HCT116 (cell line): ENCODE measurements at regions not wholly inside any gene's neighbourhood (a gene's known extent, or its start where the extent isn't known, plus 50 kb on each side); places are given as distances from the start of the nearest gene placed in this dataset.

Experiments
- CTCF ChIP-seq, 3 experiments: fragments of 200-600 bp in 1 of 3; sonication (generic) in 1 of 3; IDR thresholded peaks in 2 of 3; conservative IDR thresholded peaks in 1 of 3; 2 replicates each; pipeline ENCODE4 v1.5.1; 2012 to 2017; ENCODE audit warnings: low read depth in 2 of 3, low read length in 2 of 3, antibody characterized with exemption in 1 of 3, borderline replicate concordance in 1 of 3, control low read depth in 1 of 3, mild to moderate bottlenecking in 1 of 3, mixed read lengths in 1 of 3, mixed run types in 1 of 3, moderate library complexity in 1 of 3; ENCODE audit not compliant: insufficient read depth in 1 of 3
- EZH2 ChIP-seq: fragments of 200-600 bp; sonication (generic); IDR thresholded peaks from 2 replicates; pipeline ENCODE4 v1.6.1; 2017; ENCODE audit warnings: antibody characterized with exemption, mixed run types
- EZH2phosphoT487 ChIP-seq: fragments of 200-600 bp; IDR thresholded peaks from 2 replicates; pipeline ENCODE4 v1.6.1; 2018; ENCODE audit warnings: antibody characterized with exemption, borderline replicate concordance
- FOSL1 ChIP-seq: IDR thresholded peaks from 2 replicates; pipeline ENCODE4 v1.6.1; 2012; ENCODE audit warnings: low read depth
- POLR2A ChIP-seq: IDR thresholded peaks from 2 replicates; pipeline ENCODE4 v1.7.0; 2011; ENCODE audit warnings: borderline replicate concordance; ENCODE audit not compliant: insufficient read depth, insufficient read length; ENCODE audit errors: extremely low read depth
- POLR2AphosphoS5 ChIP-seq: IDR thresholded peaks from 2 replicates; pipeline ENCODE4 v1.6.1; 2011; ENCODE audit warnings: mild to moderate bottlenecking, low read depth, low read length, moderate library complexity
- REST ChIP-seq: IDR thresholded peaks from 2 replicates; pipeline ENCODE4 v1.6.1; 2012; ENCODE audit warnings: low read depth
- SP1 ChIP-seq: IDR thresholded peaks from 2 replicates; pipeline ENCODE4 v1.6.1; 2012; ENCODE audit warnings: low read depth
- YY1 ChIP-seq: IDR thresholded peaks from 2 replicates; pipeline ENCODE4 v1.6.1; 2011; ENCODE audit warnings: low read length, low read depth, moderate library complexity, mild to moderate bottlenecking; ENCODE audit not compliant: insufficient replicate concordance; ENCODE audit errors: extremely low read depth
- ZNF274 ChIP-seq: fragments of 200-500 bp; sonication (Bioruptor generic); IDR thresholded peaks from 2 replicates; pipeline ENCODE4 v1.6.1; 2014; ENCODE audit warnings: mild to moderate bottlenecking, low read depth, low read length, inconsistent platforms

GRCh38 chr9:38216572-38216971 is 147.5 kb upstream of the SHB start:
- no peak for TF ChIP-seq REST
- no peak for TF ChIP-seq CTCF (IDR thresholded peaks at IDR 0.05 in 2 of 3, conservative IDR thresholded peaks at IDR 0.05 in 1 of 3; ENCODE audit: borderline replicate concordance in 1 of 3, insufficient read depth in 1 of 3, low read depth in 2 of 3, low read length in 2 of 3)
- no peak for TF ChIP-seq POLR2AphosphoS5
- TF ChIP-seq EZH2 = no peak
- no peak for TF ChIP-seq POLR2A
- no peak for TF ChIP-seq ZNF274
- TF ChIP-seq EZH2phosphoT487 = no peak
- no peak for TF ChIP-seq FOSL1
- no peak for TF ChIP-seq YY1
- no peak for TF ChIP-seq SP1
